Glomerular endothelial cell (primary cell): ENCODE measurements at regions not wholly inside any gene's neighbourhood (a gene's known extent, or its start where the extent isn't known, plus 50 kb on each side); places are given as distances from the start of the nearest gene placed in this dataset.

Experiments
- DNase-seq: peaks from one replicate; pipeline ENCODE4 v3.0.0-alpha.2; 2011; ENCODE audit warnings: low read depth, low spot score; ENCODE audit errors: extremely low read depth

DNA sequence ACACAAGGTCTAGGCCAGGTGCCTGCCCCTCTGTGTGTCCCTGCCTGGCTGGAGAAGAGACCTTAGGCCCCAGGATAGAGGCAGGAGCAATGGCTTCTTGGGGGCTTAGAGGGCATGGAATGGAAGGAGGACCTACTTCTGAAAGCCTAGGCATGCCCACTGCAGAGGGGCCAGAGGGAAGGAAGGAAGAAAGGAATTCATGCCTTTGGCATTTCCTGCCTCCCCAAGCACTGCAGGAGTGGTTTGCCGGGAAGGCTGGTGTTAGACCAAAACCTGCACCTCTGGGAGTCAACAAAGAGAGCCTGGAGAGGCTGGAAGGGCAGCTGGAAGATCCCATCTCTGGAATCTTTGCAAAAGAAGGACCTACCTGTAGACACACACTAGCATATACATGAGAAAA, 50.7 kb upstream of the KCNE2 start:
- DNase-seq = no peak
